GM23338 (cell line): ENCODE measurements at regions not wholly inside any gene's neighbourhood (a gene's known extent, or its start where the extent isn't known, plus 50 kb on each side); places are given as distances from the start of the nearest gene placed in this dataset.
A peak's percentile ranks its signal among the peaks of the same experiment; 100 is the strongest.

ENCODE experiments used
- ATAC-seq: fragments of 200-7000 bp; cut with Tn5 transposase; 3 replicates; pipeline ENCODE4 v1.9.1; 2020
- DNase-seq: peaks from one replicate; pipeline ENCODE4 v3.0.0-alpha.2; 2015; ENCODE audit warnings: low spot score
- H2AFZ ChIP-seq: fragments of 200-600 bp; sonication (generic); 2 replicates; pipeline ENCODE4 v1.8.0; 2016; ENCODE audit warnings: antibody characterized with exemption, mild to moderate bottlenecking, moderate library complexity
- H3F3A ChIP-seq: fragments of 200-600 bp; sonication (generic); replicated peaks from 2 replicates; pipeline ENCODE4 v1.8.0; 2017; ENCODE audit warnings: antibody characterized with exemption, mixed run types, low read depth
- H3K27ac ChIP-seq: fragments of 200-600 bp; sonication (generic); 2 replicates; pipeline ENCODE4 v1.6.1; 2016; ENCODE audit warnings: low read depth
- H3K27me3 ChIP-seq: fragments of 200-600 bp; sonication (generic); 2 replicates; pipeline ENCODE4 v1.8.0; 2016; ENCODE audit warnings: mild to moderate bottlenecking, mixed run types, moderate library complexity; ENCODE audit not compliant: insufficient read depth
- H3K36me3 ChIP-seq: fragments of 200-600 bp; sonication (generic); 2 replicates; pipeline ENCODE4 v1.8.0; 2016; ENCODE audit warnings: mild to moderate bottlenecking; ENCODE audit not compliant: insufficient read depth
- H3K4me1 ChIP-seq: fragments of 200-600 bp; sonication (generic); 2 replicates; pipeline ENCODE4 v1.8.0; 2016; ENCODE audit warnings: mild to moderate bottlenecking, moderate library complexity; ENCODE audit not compliant: insufficient read depth
- H3K4me2 ChIP-seq: fragments of 200-600 bp; sonication (generic); 2 replicates; pipeline ENCODE4 v1.7.1; 2017; ENCODE audit warnings: mixed run types
- H3K4me3 ChIP-seq: fragments of 200-600 bp; sonication (generic); 2 replicates; pipeline ENCODE4 v1.6.1; 2016; ENCODE audit warnings: mixed run types
- H3K79me2 ChIP-seq: fragments of 200-600 bp; sonication (generic); replicated peaks from 2 replicates; pipeline ENCODE4 v1.8.0; 2017; ENCODE audit warnings: mild to moderate bottlenecking; ENCODE audit not compliant: insufficient read depth
- H3K9me2 ChIP-seq: fragments of 200-600 bp; sonication (generic); 2 replicates; pipeline ENCODE4 v1.8.0; 2017; ENCODE audit not compliant: insufficient read depth
- H4K20me1 ChIP-seq: fragments of 200-600 bp; sonication (generic); replicated peaks from 2 replicates; pipeline ENCODE4 v1.8.0; 2017; ENCODE audit warnings: mild to moderate bottlenecking; ENCODE audit not compliant: insufficient read depth
- H3K27ac Mint-ChIP-seq: 2 replicates; pipeline ENCODE4 v1.8.0; 2020; ENCODE audit warnings: inconsistent platforms, mild to moderate bottlenecking, moderate library complexity, mixed read lengths
- H3K27me3 Mint-ChIP-seq: 3 replicates; pipeline ENCODE4 v1.8.0; 2022; ENCODE audit warnings: low read depth, mild to moderate bottlenecking, moderate library complexity, mixed read lengths, inconsistent platforms; ENCODE audit not compliant: insufficient read depth, poor library complexity
- H3K36me3 Mint-ChIP-seq: 3 replicates; pipeline ENCODE4 v1.8.0; 2021; ENCODE audit warnings: low read depth, mild to moderate bottlenecking, inconsistent platforms, moderate library complexity, mixed read lengths
- H3K4me1 Mint-ChIP-seq: 3 replicates; pipeline ENCODE4 v1.8.0; 2020; ENCODE audit warnings: mild to moderate bottlenecking, inconsistent platforms, mixed read lengths
- H3K4me3 Mint-ChIP-seq: 3 replicates; pipeline ENCODE4 v1.8.0; 2021; ENCODE audit warnings: moderate library complexity, mild to moderate bottlenecking, inconsistent platforms, mixed read lengths
- H3K9me3 Mint-ChIP-seq: 3 replicates; pipeline ENCODE4 v1.8.0; 2020; ENCODE audit warnings: moderate library complexity, mild to moderate bottlenecking, inconsistent platforms, mixed read lengths
- CTCF ChIP-seq, 2 experiments: fragments of 200-600 bp in 1 of 2; sonication (generic) in 1 of 2; conservative IDR thresholded peaks; 2 replicates each; pipeline versions ENCODE4 v1.5.1 to v1.6.1; 2016 to 2017; ENCODE audit warnings: antibody characterized with exemption in 2 of 2, low read depth in 2 of 2, mild to moderate bottlenecking in 2 of 2, moderate library complexity in 1 of 2
- ETS1 ChIP-seq: IDR thresholded peaks from 2 replicates; pipeline ENCODE4 v1.6.1; 2016; ENCODE audit warnings: antibody characterized with exemption
- EZH2 ChIP-seq: fragments of 200-600 bp; sonication (generic); IDR thresholded peaks from one replicate; pipeline ENCODE4 v1.8.0; 2017; ENCODE audit warnings: antibody characterized with exemption, mild to moderate bottlenecking, low read depth; ENCODE audit not compliant: unreplicated experiment
- NANOG ChIP-seq: IDR thresholded peaks from 2 replicates; pipeline ENCODE4 v1.6.1; 2016; ENCODE audit warnings: antibody characterized with exemption, borderline replicate concordance
- POLR2AphosphoS5 ChIP-seq: IDR thresholded peaks from 2 replicates; pipeline ENCODE4 v1.6.1; 2016; ENCODE audit warnings: antibody characterized with exemption, low read depth
- REST ChIP-seq: IDR thresholded peaks from one replicate; pipeline ENCODE4 v1.6.1; 2018; ENCODE audit warnings: antibody characterized with exemption; ENCODE audit not compliant: unreplicated experiment
- ZNF114 ChIP-seq: fragments of 250-450 bp; sonication (Bioruptor Pico); IDR thresholded peaks from 2 replicates; pipeline ENCODE4 v1.5.0; 2020; ENCODE audit warnings: mild to moderate bottlenecking, moderate library complexity
- ZNF331 ChIP-seq: fragments of 250-450 bp; sonication (Bioruptor Pico); IDR thresholded peaks from 2 replicates; pipeline ENCODE4 v1.5.0; 2020; ENCODE audit warnings: low read depth, mild to moderate bottlenecking, moderate library complexity
- ZNF462 ChIP-seq: fragments of 250-450 bp; sonication (Bioruptor Pico); IDR thresholded peaks from 2 replicates; pipeline ENCODE4 v1.5.0; 2020; ENCODE audit warnings: mild to moderate bottlenecking, moderate library complexity

GRCh38 chr3:194206320-194206719 lies 70.4 kb downstream of the HES1 start:
- no peak overlapping the region for H3K4me3 Mint-ChIP-seq
- Histone ChIP-seq H3K27ac (no peak overlapping the region), H3K36me3 (no peaks in the 10 kb centered on the region), H3K79me2 (no peaks in the 10 kb centered on the region), H3F3A (no peaks in the 10 kb centered on the region), H4K20me1 (no peaks in the 10 kb centered on the region), H3K27me3 (peaks cover 32% of the 10 kb centered on the region), H2AFZ (peak overlapping the region; percentile 58), H3K9me2 (no peaks in the 10 kb centered on the region), H3K4me1 (peaks cover 30% of the 10 kb centered on the region), H3K4me3 (no peak overlapping the region), H3K4me2 (peak overlapping the region; percentile 55; the same call in 1 of the 2 replicates)
- peaks cover 29% of the 10 kb centered on the region for H3K4me1 Mint-ChIP-seq
- H3K27me3 Mint-ChIP-seq = peaks cover 20% of the 10 kb centered on the region
- TF ChIP-seq ZNF462 (CRISPR knock-in tag) = no peak
- no peak for TF ChIP-seq POLR2AphosphoS5
- no peak for TF ChIP-seq REST
- no peak for TF ChIP-seq ZNF331 (CRISPR knock-in tag)
- TF ChIP-seq ETS1 = no peak
- TF ChIP-seq CTCF (conservative IDR thresholded peaks at IDR 0.05; ENCODE audit: low read depth in 2 of 2) = no peak
- TF ChIP-seq EZH2 = no peak
- no peak for TF ChIP-seq ZNF114 (CRISPR knock-in tag)
- TF ChIP-seq NANOG = no peak
- DNase-seq = no peak
- no peaks in the 10 kb centered on the region for H3K36me3 Mint-ChIP-seq
- no peaks in the 10 kb centered on the region; the same call in 2 of the 3 replicates for H3K9me3 Mint-ChIP-seq
- no peak for ATAC-seq
- H3K27ac Mint-ChIP-seq = no peak overlapping the region
